ENCODE measurements at regions not wholly inside any gene's neighbourhood (a gene's known extent, or its start where the extent isn't known, plus 50 kb on each side); places are given as distances from the start of the nearest gene placed in this dataset.

DNA sequence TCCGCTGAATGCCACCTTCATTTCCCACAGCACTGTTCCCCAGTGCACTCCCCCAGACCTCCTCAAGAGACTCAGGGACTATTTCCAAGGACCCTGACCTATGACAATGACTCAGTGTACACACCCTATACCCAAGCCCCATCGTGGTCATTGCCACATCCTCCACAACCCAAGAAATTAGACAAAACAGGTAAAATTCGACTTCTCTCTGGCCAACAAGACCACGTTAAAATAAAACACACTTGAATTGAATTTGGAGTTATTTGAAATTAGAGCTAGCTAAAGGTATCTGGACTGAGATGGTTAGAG lies 126.4 kb upstream of the NCK2 start:
- TF ChIP-seq, protein P1, sequence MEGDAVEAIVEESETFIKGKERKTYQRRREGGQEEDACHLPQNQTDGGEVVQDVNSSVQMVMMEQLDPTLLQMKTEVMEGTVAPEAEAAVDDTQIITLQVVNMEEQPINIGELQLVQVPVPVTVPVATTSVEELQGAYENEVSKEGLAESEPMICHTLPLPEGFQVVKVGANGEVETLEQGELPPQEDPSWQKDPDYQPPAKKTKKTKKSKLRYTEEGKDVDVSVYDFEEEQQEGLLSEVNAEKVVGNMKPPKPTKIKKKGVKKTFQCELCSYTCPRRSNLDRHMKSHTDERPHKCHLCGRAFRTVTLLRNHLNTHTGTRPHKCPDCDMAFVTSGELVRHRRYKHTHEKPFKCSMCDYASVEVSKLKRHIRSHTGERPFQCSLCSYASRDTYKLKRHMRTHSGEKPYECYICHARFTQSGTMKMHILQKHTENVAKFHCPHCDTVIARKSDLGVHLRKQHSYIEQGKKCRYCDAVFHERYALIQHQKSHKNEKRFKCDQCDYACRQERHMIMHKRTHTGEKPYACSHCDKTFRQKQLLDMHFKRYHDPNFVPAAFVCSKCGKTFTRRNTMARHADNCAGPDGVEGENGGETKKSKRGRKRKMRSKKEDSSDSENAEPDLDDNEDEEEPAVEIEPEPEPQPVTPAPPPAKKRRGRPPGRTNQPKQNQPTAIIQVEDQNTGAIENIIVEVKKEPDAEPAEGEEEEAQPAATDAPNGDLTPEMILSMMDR (IDR thresholded peaks at IDR 0.05; ENCODE audit: poor library complexity, severe bottlenecking), result no peak
- no peak for TF ChIP-seq RAD21 (conservative IDR thresholded peaks at IDR 0.05)
